AG08395 (cell line): ENCODE measurements at regions not wholly inside any gene's neighbourhood (a gene's known extent, or its start where the extent isn't known, plus 50 kb on each side); places are given as distances from the start of the nearest gene placed in this dataset.

Experiments used
- DNase-seq: peaks from one replicate; pipeline ENCODE4 v3.0.0; 2012; ENCODE audit warnings: mixed read lengths, low spot score

GRCh38 chr18:75158465-75159237 lies 50.3 kb downstream of the PTGR3 start:
- DNase-seq = no peak

- no peak for DNase-seq
Observed at GRCh38 chr18:75157851-75158250, 51.1 kb downstream of the PTGR3 start.

GRCh38 chr18:75157381-75157780 lies 51.6 kb downstream of the PTGR3 start:
- DNase-seq = no peak

- no peak for DNase-seq
Observed at GRCh38 chr18:75156831-75157230, 52.1 kb downstream of the PTGR3 start.

GRCh38 chr18:75156139-75156750 lies 52.7 kb downstream of the PTGR3 start:
- no peak for DNase-seq

DNA sequence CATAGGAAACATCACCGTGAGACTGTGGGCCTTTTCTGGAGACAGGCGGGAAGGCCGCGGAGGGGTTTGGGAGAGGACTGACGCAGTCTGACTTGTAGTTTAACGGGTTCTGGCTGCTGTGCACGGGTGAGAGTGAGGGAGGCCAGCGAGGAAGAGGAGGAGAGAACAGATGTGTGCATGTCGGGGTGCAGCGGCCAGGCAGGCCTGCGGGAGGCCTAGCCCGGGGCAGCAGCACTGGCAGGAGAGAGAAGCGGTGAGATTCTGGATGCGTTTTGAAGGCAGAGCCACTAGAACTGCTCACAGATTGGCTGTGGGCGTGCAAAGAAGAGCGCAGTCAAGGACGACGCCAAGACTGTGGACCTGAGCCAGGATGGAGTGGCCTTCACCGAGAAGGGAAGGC lies 53.9 kb downstream of the PTGR3 start:
- no peak for DNase-seq

GRCh38 chr18:75154259-75154658 lies 54.7 kb downstream of the PTGR3 start:
- no peak for DNase-seq

DNA sequence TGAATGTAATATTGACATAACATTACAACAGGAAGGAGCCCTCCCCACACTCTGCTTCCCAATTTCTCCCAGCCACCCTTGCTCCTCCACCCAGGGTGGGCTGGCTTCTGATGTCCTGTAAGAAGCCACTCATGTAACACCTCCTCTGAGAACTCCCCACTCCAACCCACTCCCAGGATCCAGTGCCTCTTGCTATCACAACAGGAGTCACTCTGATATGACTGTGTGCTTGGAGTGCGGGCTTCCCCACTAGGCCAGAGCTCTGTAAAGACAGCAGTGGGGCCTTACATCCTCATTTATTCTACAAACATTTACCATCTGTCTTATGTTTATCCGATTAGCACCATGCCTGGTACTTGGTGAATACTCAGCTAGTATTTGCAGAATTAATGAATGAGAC lies 65.1 kb downstream of the PTGR3 start:
- no peak for DNase-seq

DNA sequence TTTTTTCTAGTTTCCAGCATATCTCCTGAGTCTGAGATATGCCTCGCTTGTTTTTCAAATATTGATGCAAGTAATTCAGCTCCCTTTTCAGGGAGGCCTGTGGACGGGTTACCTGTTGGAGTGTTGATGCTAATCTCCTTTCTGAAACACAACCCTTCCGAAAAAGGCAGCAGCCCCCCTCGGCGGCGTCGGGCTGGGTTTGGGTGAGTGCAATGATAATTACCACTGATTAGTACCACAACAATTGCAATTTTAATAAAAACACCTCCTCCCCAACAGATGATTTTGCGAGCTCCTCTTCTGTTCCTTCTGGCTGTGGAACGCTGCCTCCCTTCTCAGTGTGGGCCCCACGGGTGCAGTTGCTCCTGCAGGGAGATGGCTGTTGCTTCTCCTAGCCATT lies 66.3 kb downstream of the PTGR3 start:
- DNase-seq = no peak

GRCh38 chr18:75141734-75142133 lies 67.2 kb downstream of the PTGR3 start:
- DNase-seq = no peak

- no peak for DNase-seq
Observed at GRCh38 chr18:75141166-75141565, 67.8 kb downstream of the PTGR3 start.

DNA sequence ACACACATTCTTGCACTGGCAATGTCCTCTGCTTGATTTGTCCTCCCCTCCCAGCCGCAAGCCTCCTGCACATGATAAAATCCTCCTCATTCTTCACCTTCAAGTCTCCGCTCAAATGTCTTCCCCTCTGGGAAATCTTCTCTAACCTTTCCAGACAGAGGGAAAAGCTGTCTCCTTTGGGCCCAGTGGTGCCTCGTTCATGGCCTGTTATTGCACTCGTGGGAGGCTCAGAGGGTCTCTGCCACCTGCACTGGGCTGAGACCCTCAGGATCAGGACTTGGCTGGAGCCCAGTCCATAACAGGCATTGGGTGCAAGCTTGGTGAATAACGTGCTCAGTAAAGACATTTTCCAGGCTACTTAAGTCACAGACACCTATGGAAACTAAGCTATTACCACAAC lies 68.6 kb downstream of the PTGR3 start:
- DNase-seq = no peak

DNA sequence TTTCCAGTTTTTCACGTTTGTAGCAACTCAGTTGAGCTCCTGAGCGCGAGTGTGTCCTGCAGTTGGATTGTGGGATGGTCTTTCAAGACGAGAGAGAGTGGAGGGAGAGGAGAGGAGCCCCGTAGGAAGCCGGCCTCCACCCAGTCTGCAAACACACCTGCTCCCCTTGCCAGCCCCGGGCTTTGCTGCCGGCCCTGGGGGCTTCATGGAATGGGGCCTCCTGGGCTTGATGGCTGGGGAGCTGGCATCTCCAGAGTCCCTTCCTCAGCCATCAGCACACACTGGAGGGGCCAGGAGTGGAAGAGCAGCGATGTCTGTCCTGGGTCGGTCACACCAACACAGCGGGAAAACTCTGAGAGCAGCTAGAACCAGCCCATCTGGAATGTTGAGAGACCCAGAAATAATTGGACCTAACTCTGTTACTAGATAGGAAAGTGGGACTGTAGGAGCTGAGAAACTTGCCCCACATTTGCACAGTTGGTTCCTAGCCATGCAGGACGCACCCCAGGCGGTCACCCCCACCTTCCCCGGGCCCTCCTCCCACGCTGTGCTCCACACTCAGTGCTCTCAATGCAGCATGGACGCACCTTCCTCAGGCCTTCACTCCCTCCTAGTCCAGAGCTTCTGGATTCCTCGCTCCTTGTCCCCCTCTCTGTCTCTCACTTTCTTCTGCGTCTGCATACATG lies 69.6 kb downstream of the PTGR3 start:
- DNase-seq = no peak

DNA sequence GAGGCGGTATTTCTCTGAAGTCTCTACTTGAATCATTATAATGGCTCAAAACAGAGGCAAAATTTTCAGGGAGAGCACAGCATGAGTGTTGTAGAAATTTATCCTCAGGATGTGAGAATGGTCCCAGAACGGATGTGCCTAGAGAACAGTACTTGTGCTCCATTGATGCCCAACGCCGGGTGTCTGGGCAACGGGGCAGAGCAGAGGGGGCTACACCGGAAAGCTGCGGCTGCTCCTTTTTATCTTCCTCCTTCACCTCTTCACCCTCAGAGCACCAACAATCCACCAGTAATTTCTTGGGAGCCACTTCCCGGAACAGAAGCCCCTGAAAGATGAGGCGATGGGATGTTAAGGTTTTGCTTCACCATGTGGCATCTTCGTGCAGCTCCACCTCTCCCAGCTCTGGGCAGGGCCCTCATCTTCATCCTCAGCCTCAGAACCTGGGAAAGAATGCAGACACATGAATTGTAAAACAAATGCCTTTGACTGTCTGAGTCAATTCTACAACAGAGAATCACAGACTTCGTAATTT lies 71.5 kb downstream of the PTGR3 start:
- no peak for DNase-seq

DNA sequence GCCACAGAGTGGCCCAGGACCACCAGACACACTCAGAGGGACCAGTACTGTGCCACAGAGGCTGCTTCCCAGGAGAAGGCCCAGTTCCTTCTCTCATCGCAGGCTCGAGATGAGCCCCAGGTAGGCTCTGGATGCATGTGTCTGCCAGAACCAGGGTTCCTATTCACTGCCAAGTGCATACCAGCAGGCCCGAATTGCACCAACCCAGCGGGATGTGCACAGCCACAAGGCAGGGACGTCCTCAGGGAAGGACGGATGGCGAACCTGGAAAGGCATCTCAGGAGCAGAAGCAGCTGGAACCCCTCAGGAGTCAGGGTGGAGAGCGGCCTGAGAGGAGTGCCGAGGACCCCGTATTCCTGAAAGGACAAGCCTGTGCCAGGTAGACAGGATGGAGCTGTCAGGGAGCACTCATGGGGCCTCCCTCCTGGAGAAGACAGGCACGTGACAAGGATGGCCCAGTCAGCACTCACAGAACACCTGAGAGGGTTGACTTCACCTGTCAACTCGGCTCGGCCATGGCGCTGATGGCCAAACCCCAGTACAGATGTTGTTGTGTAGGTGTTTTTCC lies 73.7 kb downstream of the PTGR3 start:
- no peak for DNase-seq

DNA sequence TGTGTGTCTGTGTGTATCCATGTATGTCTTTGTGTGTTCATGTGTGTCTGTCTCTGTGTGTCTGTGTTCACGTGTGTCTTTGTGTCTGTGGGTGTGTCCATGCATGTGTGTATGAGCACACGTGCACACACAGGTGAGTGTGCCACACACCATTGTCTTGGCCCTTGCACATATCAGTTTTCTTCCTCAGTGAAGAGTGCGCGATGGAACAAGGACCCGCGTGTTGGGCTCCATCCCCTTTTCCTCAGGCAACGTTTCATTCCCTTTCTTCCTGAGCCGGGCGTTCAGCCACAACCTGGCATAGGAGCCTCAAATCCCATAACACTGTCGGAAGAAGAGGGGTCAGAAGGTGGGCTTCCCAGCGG lies 74.3 kb downstream of the PTGR3 start:
- no peak for DNase-seq

- no peak for DNase-seq
Observed at GRCh38 chr18:75133721-75134610, 75.0 kb downstream of the PTGR3 start.

DNA sequence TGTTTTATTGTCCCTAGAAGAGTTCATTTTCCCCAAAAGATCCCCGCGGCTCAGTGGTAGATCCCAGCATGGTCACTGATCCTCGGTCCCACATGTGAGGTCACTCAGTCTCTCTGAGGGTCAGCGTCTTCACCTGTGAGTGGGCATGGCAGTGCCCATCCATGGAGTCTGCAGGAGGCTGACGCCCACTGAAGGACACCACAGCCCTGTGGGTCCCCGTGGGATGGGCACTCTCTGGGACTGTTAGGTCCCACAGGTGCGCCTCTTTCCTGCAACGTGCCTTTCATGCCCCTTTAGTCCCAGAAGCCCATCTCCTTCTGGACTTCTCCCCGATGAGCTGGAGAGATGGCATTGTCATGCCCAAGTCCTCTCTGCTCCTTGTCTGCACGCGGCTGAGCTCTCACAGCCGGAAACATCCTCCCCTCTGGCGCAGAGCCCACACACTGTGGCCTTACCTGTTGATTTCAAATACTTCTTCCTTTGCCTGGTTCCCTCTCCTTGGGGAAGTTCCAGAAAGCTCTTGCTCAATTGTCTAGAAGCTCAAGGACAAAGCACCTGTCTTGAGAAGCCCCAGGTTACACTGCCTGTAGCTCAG lies 75.9 kb downstream of the PTGR3 start:
- no peak for DNase-seq

DNA sequence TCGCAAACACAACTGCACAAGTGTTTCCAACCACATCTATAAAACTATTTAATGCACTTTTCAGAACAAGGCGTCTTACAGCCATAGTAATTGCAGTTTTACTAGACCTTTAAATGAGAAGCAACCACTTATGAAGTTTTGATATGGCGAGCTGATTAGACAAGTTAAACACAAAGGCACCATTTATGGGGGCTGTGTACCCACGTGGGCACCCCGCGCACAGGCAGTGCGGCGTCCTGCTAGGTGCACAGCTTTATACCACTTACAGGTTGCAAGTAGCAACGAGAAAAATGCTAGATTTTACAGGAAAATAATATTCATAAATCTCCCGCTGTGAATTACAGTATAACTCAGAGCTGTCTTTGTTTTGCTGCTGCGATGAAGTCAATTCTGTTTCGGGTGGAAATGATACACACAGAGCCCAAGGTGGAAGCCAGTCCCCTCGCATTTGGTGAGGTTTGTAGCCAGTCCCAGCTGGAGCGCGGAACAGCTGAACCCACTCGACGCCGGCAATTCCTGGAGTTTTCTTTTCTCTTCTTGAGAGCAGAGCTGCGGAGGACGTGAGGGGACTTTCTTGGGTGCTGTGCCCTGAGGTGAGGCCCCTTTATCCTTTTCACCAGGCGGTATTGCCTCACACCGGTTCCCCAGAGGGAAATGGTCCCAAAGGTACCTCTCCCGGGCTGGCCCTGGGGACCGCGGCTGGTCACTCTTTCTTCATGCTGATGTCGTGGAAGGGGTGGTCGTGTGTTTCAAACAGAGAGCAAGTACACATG lies 76.7 kb downstream of the PTGR3 start:
- no peak for DNase-seq

DNA sequence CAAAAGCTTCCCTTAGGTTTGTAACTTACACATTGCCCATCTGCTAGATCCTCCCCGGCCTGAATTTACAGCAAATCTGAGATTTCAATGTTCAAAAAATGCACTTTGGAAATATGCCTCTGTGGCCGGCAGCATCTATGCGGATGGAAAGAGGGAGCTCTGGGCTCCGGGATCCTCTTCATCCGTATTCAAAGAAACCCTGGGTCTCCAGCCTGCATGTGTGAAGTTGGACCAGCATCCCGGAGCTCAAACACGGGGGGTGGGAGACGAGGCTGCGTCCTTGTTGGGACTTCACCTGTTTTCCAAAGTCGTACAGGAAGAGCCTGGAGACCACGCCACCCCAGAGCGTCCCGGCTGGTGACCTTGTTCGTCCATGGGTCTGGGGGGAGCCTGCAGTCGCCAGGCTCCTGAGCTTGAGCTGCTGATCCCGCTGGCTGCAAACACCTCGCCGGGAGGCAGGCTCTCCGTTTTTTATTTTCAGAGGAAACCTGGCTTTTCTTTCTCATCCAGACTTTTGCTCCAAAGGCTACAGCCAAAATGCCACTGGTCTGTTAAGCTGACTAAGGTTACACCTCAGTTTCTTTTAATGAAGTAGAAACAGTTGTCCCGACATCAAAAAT lies 77.4 kb downstream of the PTGR3 start:
- no peak for DNase-seq
